ENCODE measurements at regions not wholly inside any gene's neighbourhood (a gene's known extent, or its start where the extent isn't known, plus 50 kb on each side); places are given as distances from the start of the nearest gene placed in this dataset.

GRCh38 chr14:99339551-99339950 is 67.6 kb upstream of the BCL11B start:
- H3K27me3 ChIP-seq (ENCODE audit: insufficient read depth, low read length): no peaks in the 10 kb centered on the region
- TF ChIP-seq CTCF (IDR thresholded peaks at IDR 0.05; ENCODE audit: insufficient read depth, low read depth, low read length): no peak
- no peak for TF ChIP-seq EZH2 (IDR thresholded peaks at IDR 0.05; ENCODE audit: insufficient read depth, low read length)
- H3K9ac ChIP-seq (ENCODE audit: low read length): no peak overlapping the region
- H2AFZ ChIP-seq (ENCODE audit: low read depth, low read length): no peak overlapping the region
- H4K20me1 ChIP-seq (ENCODE audit: insufficient read depth, low read length): no peaks in the 10 kb centered on the region
- no peak overlapping the region for H3K27ac ChIP-seq (ENCODE audit: low read depth, low read length)
- no peaks in the 10 kb centered on the region for H3K9me3 ChIP-seq (ENCODE audit: insufficient read depth, low read depth, low read length)
- peaks cover 7% of the 10 kb centered on the region for H3K9me3 Mint-ChIP-seq (ENCODE audit: unreplicated experiment)
- no peak overlapping the region for H3K4me2 ChIP-seq (ENCODE audit: low read length)
- H3K4me1 ChIP-seq (ENCODE audit: insufficient read depth, low read length): no peaks in the 10 kb centered on the region
- H3K27me3 Mint-ChIP-seq (ENCODE audit: low read depth, unreplicated experiment): peaks cover 29% of the 10 kb centered on the region
- H3K4me1 Mint-ChIP-seq (ENCODE audit: low read depth, unreplicated experiment): no peaks in the 10 kb centered on the region
- H3K4me3 ChIP-seq (ENCODE audit: insufficient read depth, low read depth, low read length): no peak overlapping the region
- no peaks in the 10 kb centered on the region for H3K79me2 ChIP-seq (ENCODE audit: insufficient read depth, low read length)
- H3K36me3 Mint-ChIP-seq (ENCODE audit: low read depth, unreplicated experiment): peaks cover 2% of the 10 kb centered on the region
- H3K36me3 ChIP-seq (ENCODE audit: insufficient read depth, low read length): no peaks in the 10 kb centered on the region
- DNase-seq (ENCODE audit: low read depth) (no peak), FAIRE-seq (no peak)
- H3K4me3 Mint-ChIP-seq (ENCODE audit: unreplicated experiment): no peak overlapping the region
- no peak overlapping the region for H3K27ac Mint-ChIP-seq (ENCODE audit: unreplicated experiment)

- H3K27me3 ChIP-seq (ENCODE audit: insufficient read depth, low read length): peaks cover 3% of the 10 kb centered on the region
- H4K20me1 ChIP-seq (ENCODE audit: insufficient read depth, low read length): no peaks in the 10 kb centered on the region
- H3K36me3 Mint-ChIP-seq (ENCODE audit: low read depth, unreplicated experiment): peaks cover 2% of the 10 kb centered on the region
- no peak overlapping the region for H3K27ac ChIP-seq (ENCODE audit: low read depth, low read length)
- no peak for FAIRE-seq
- H3K9me3 Mint-ChIP-seq (ENCODE audit: unreplicated experiment): peaks cover 7% of the 10 kb centered on the region
- no peaks in the 10 kb centered on the region for H3K36me3 ChIP-seq (ENCODE audit: insufficient read depth, low read length)
- H3K4me3 ChIP-seq (ENCODE audit: insufficient read depth, low read depth, low read length): no peak overlapping the region
- H3K9ac ChIP-seq (ENCODE audit: low read length): no peak overlapping the region
- H3K4me2 ChIP-seq (ENCODE audit: low read length): no peak overlapping the region
- no peaks in the 10 kb centered on the region for H3K4me1 ChIP-seq (ENCODE audit: insufficient read depth, low read length)
- H2AFZ ChIP-seq (ENCODE audit: low read depth, low read length): no peak overlapping the region
- no peaks in the 10 kb centered on the region for H3K79me2 ChIP-seq (ENCODE audit: insufficient read depth, low read length)
- H3K27me3 Mint-ChIP-seq (ENCODE audit: low read depth, unreplicated experiment): peaks cover 32% of the 10 kb centered on the region
- TF ChIP-seq EZH2 (IDR thresholded peaks at IDR 0.05; ENCODE audit: insufficient read depth, low read length) (no peak), CTCF (IDR thresholded peaks at IDR 0.05; ENCODE audit: insufficient read depth, low read depth, low read length) (no peak)
- no peak overlapping the region for H3K27ac Mint-ChIP-seq (ENCODE audit: unreplicated experiment)
- no peak for DNase-seq (ENCODE audit: low read depth)
- no peak overlapping the region for H3K4me3 Mint-ChIP-seq (ENCODE audit: unreplicated experiment)
- H3K9me3 ChIP-seq (ENCODE audit: insufficient read depth, low read depth, low read length): no peaks in the 10 kb centered on the region
- H3K4me1 Mint-ChIP-seq (ENCODE audit: low read depth, unreplicated experiment): no peaks in the 10 kb centered on the region
These were observed 66.3 kb upstream of the BCL11B start for GRCh38 chr14:99338313-99338712.

GRCh38 chr14:99333841-99334635 is 62.0 kb upstream of the BCL11B start:
- Histone ChIP-seq H3K36me3 (ENCODE audit: insufficient read depth, low read length) (no peaks in the 10 kb centered on the region), H3K9me3 (ENCODE audit: insufficient read depth, low read depth, low read length) (no peaks in the 10 kb centered on the region), H3K27ac (ENCODE audit: low read depth, low read length) (no peak overlapping the region), H4K20me1 (ENCODE audit: insufficient read depth, low read length) (no peaks in the 10 kb centered on the region), H3K79me2 (ENCODE audit: insufficient read depth, low read length) (no peaks in the 10 kb centered on the region), H3K4me3 (ENCODE audit: insufficient read depth, low read depth, low read length) (no peak overlapping the region), H3K9ac (ENCODE audit: low read length) (no peak overlapping the region), H3K27me3 (ENCODE audit: insufficient read depth, low read length) (peaks cover 3% of the 10 kb centered on the region), H3K4me1 (ENCODE audit: insufficient read depth, low read length) (no peaks in the 10 kb centered on the region), H3K4me2 (ENCODE audit: low read length) (no peak overlapping the region), H2AFZ (ENCODE audit: low read depth, low read length) (no peak overlapping the region)
- no peak for DNase-seq (ENCODE audit: low read depth)
- Mint-ChIP-seq H3K4me1 (ENCODE audit: low read depth, unreplicated experiment) (no peaks in the 10 kb centered on the region), H3K36me3 (ENCODE audit: low read depth, unreplicated experiment) (peaks cover 1% of the 10 kb centered on the region), H3K27ac (ENCODE audit: unreplicated experiment) (no peak overlapping the region), H3K9me3 (ENCODE audit: unreplicated experiment) (peaks cover 4% of the 10 kb centered on the region), H3K27me3 (ENCODE audit: low read depth, unreplicated experiment) (peaks cover 23% of the 10 kb centered on the region), H3K4me3 (ENCODE audit: unreplicated experiment) (no peak overlapping the region)
- no peak for FAIRE-seq
- no peak for TF ChIP-seq CTCF (IDR thresholded peaks at IDR 0.05; ENCODE audit: insufficient read depth, low read depth, low read length)
- TF ChIP-seq EZH2 (IDR thresholded peaks at IDR 0.05; ENCODE audit: insufficient read depth, low read length): no peak

Measured in astrocyte (in vitro differentiated cells and primary cell).